Transverse colon (tissue), 3 donors: ENCODE measurements at regions not wholly inside any gene's neighbourhood (a gene's known extent, or its start where the extent isn't known, plus 50 kb on each side); places are given as distances from the start of the nearest gene placed in this dataset.

Experiments
- CTCF ChIP-seq, 5 experiments: fragments of 200-600 bp in 3 of 5; fragments of 450-650 bp in 2 of 5; sonication (generic) in 3 of 5; IDR thresholded peaks; 1 replicate in 2 of 5; 2 replicates in 3 of 5; pipeline ENCODE4 v1.5.1; 2016 to 2017; ENCODE audit warnings: antibody characterized with exemption in 5 of 5, inconsistent platforms in 3 of 5, mild to moderate bottlenecking in 2 of 5, moderate library complexity in 1 of 5
- EP300 ChIP-seq: sonication (generic); formaldehyde crosslinking; IDR thresholded peaks from one replicate; pipeline ENCODE4 v1.6.1; 2017; ENCODE audit warnings: antibody characterized with exemption, low read depth

DNA sequence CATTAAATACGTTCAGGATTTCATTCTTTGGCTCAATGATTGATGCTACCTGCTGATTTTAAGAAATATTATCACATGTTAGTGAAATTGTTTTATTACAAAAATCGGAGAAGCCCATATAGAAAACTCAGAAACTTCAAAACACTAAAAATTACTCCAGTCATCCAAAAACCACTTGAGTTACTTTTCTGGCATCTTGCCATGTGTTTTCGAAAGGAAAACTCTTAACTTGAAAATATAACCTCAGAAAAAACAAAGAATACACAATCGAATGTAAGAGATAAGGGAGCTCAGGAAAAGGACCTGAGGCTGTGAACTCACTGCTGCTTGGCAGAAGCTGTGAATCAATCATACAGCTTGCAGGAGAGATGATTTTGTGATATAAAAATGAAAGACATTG lies 151.3 kb upstream of the SLITRK3 start:
- TF ChIP-seq CTCF (IDR thresholded peaks at IDR 0.05) (no peak), EP300 (no peak)
